SK-N-MC (cell line): ENCODE measurements at regions not wholly inside any gene's neighbourhood (a gene's known extent, or its start where the extent isn't known, plus 50 kb on each side); places are given as distances from the start of the nearest gene placed in this dataset.

ENCODE experiments used
- EZH2 ChIP-seq: fragments of 200-600 bp; sonication (generic); IDR thresholded peaks from one replicate; pipeline ENCODE4 v1.6.1; 2017; ENCODE audit warnings: antibody characterized with exemption
- FOXP2 ChIP-seq: optimal IDR thresholded peaks from 2 replicates; pipeline ENCODE3; 2011; ENCODE audit warnings: mild to moderate bottlenecking, moderate library complexity; ENCODE audit not compliant: insufficient read depth; ENCODE audit errors: extremely low read length, control extremely low read depth
- POLR2AphosphoS5 ChIP-seq: IDR thresholded peaks from 2 replicates; pipeline ENCODE4 v1.6.1; 2012; ENCODE audit warnings: mild to moderate bottlenecking, low read depth, low read length, borderline replicate concordance

- TF ChIP-seq POLR2AphosphoS5 (no peak), EZH2 (no peak), FOXP2 (no peak)
Measured at GRCh38 chr6:154629127-154629526, 104.1 kb upstream of the SCAF8 start.
